K562 (cell line): ENCODE measurements at regions not wholly inside any gene's neighbourhood (a gene's known extent, or its start where the extent isn't known, plus 50 kb on each side); places are given as distances from the start of the nearest gene placed in this dataset.

Experiments
- ATAC-seq: fragments of 200-7000 bp; cut with Tn5 transposase; 3 replicates; pipeline ENCODE4 v1.9.1; 2020; ENCODE audit warnings: moderate library complexity
- BruUV-seq: library from RNA; stranded (reverse); fragments of 400-500 nt; replicated peaks from 2 replicates; lab custom pipeline; 2021; lab: Mats Ljungman, UMichigan
- CTCF ChIA-PET: fragments of 300-600 bp; formaldehyde crosslinking; extraction: SDS; loops from one replicate; lab custom pipeline; 2021; ENCODE audit warnings: low intra/inter-chr PET ratio; lab: Yijun Ruan, JAX
- POLR2A ChIA-PET: fragments of 300-600, 350-650 bp; sonication (Branson Sonifier 250); formaldehyde crosslinking; extraction: SDS; loops from one replicate; lab custom pipeline; 2021; ENCODE audit warnings: antibody characterized with exemption, inconsistent platforms; lab: Yijun Ruan, JAX
- DNase-seq, 4 experiments: peaks; one replicate each; pipeline versions ENCODE4 v3.0.0 to v3.0.0-alpha.2; 2011 to 2018; ENCODE audit warnings: low spot score in 3 of 4, mixed read lengths in 3 of 4; ENCODE audit errors: extremely low read depth in 1 of 4
- FAIRE-seq: peaks from 2 replicates; lab custom pipeline; 2011; peaks lifted over from hg19 to GRCh38; lab: Jason Lieb, UNC
- H2AFZ ChIP-seq: 2 replicates; pipeline ENCODE4 v1.6.0; 2011; ENCODE audit warnings: low read depth, low read length, control low read depth, inconsistent platforms
- H3K27ac ChIP-seq: fragments of 200-600 bp; 3 replicates; pipeline ENCODE4 v1.8.0; 2011; ENCODE audit warnings: low read depth, mild to moderate bottlenecking, control low read depth, inconsistent platforms, low read length, moderate library complexity, mixed read lengths; ENCODE audit errors: extremely low read depth
- H3K27me3 ChIP-seq, 2 experiments: fragments of 300-600 bp in 1 of 2; 2 replicates in 1 of 2; 3 replicates in 1 of 2; pipeline versions ENCODE4 v1.6.0 to v1.8.0; 2011; ENCODE audit warnings: inconsistent platforms in 2 of 2, low read length in 2 of 2, mild to moderate bottlenecking in 1 of 2, mixed read lengths in 1 of 2, moderate library complexity in 1 of 2; ENCODE audit not compliant: control insufficient read depth in 2 of 2, insufficient read depth in 2 of 2
- H3K36me3 ChIP-seq: fragments of 300-600 bp; 3 replicates; pipeline ENCODE4 v1.8.0; 2011; ENCODE audit warnings: mild to moderate bottlenecking, low read length, inconsistent platforms; ENCODE audit not compliant: control insufficient read depth, insufficient read depth
- H3K4me1 ChIP-seq, 2 experiments: fragments of 200-600 bp in 1 of 2; replicated peaks in 1 of 2; 2 replicates in 1 of 2; 3 replicates in 1 of 2; pipeline versions ENCODE4 v1.5.1 to v1.8.0; 2011; ENCODE audit warnings: inconsistent platforms in 2 of 2, low read length in 2 of 2, mild to moderate bottlenecking in 1 of 2, mixed read lengths in 1 of 2, moderate library complexity in 1 of 2; ENCODE audit not compliant: control insufficient read depth in 2 of 2, insufficient read depth in 2 of 2
- H3K4me2 ChIP-seq: 2 replicates; pipeline ENCODE4 v1.6.1; 2011; ENCODE audit warnings: low read length, control low read depth, inconsistent platforms, mixed read lengths; ENCODE audit not compliant: insufficient read depth
- H3K4me3 ChIP-seq: fragments of 200-600 bp; sonication (generic), shearing (Covaris generic); 2 replicates; pipeline ENCODE4 v1.5.1; 2016; ENCODE audit warnings: control low read depth, inconsistent platforms
- H3K79me2 ChIP-seq: fragments of 200-600 bp; 3 replicates; pipeline ENCODE4 v1.8.0; 2011; ENCODE audit warnings: low read length, inconsistent platforms; ENCODE audit not compliant: control insufficient read depth, insufficient read depth
- H3K9ac ChIP-seq, 2 experiments: 2 replicates each; pipeline versions ENCODE4 v1.6.0 to v1.6.1; 2011; ENCODE audit warnings: low read depth in 2 of 2, low read length in 2 of 2, control low read depth in 1 of 2, inconsistent platforms in 1 of 2, mild to moderate bottlenecking in 1 of 2, mixed read lengths in 1 of 2; ENCODE audit not compliant: insufficient read depth in 1 of 2
- H3K9me1 ChIP-seq: one replicate; pipeline ENCODE4 v1.6.0; 2011; ENCODE audit warnings: inconsistent platforms, mild to moderate bottlenecking, low read length, moderate library complexity; ENCODE audit not compliant: control insufficient read depth, insufficient read depth
- H3K9me3 ChIP-seq: replicated peaks from 2 replicates; pipeline ENCODE4 v1.5.1; 2011; ENCODE audit warnings: low read depth, low read length, inconsistent platforms; ENCODE audit not compliant: control insufficient read depth, insufficient read depth
- H4K20me1 ChIP-seq: replicated peaks from 2 replicates; pipeline ENCODE4 v1.6.1; 2011; ENCODE audit warnings: low read length, inconsistent platforms, mixed read lengths; ENCODE audit not compliant: control insufficient read depth, insufficient read depth
- BCOR ChIP-seq: fragments of 450-650 bp; IDR thresholded peaks from 2 replicates; pipeline ENCODE4 v1.6.1; 2016
- CC2D1A ChIP-seq: fragments of 450-650 bp; IDR thresholded peaks from 2 replicates; pipeline ENCODE4 v1.6.1; 2017; ENCODE audit warnings: mild to moderate bottlenecking
- EHMT2 ChIP-seq: fragments of 450-650 bp; IDR thresholded peaks from 2 replicates; pipeline ENCODE4 v1.6.1; 2018; ENCODE audit warnings: antibody characterized with exemption
- ETS2 ChIP-seq: IDR thresholded peaks from 2 replicates; pipeline ENCODE4 v1.6.1; 2016; ENCODE audit warnings: borderline replicate concordance, missing genetic modification characterization, mild to moderate bottlenecking, moderate library complexity, missing compliant biosample characterization; ENCODE audit not compliant: poor library complexity, severe bottlenecking
- ETV1 ChIP-seq: fragments of 450-650 bp; conservative IDR thresholded peaks from 2 replicates; pipeline ENCODE4 v1.6.1; 2016; ENCODE audit warnings: missing genetic modification characterization, control low read depth, low read depth, missing compliant biosample characterization
- FOXM1 ChIP-seq, 2 experiments: fragments of 450-650 bp in 1 of 2; sonication (generic) in 1 of 2; formaldehyde crosslinking in 1 of 2; IDR thresholded peaks; 2 replicates each; pipeline versions ENCODE4 v1.6.1 to v1.9.0; 2017 to 2022; ENCODE audit warnings: low read depth in 2 of 2, mild to moderate bottlenecking in 2 of 2, missing genetic modification reagents in 1 of 2, moderate library complexity in 1 of 2
- GTF2F1 ChIP-seq: IDR thresholded peaks from 2 replicates; pipeline ENCODE4 v1.6.1; 2011; ENCODE audit warnings: low read depth, low read length, improper control_type of control experiment
- ILK ChIP-seq: fragments of 450-650 bp; IDR thresholded peaks from 2 replicates; pipeline ENCODE4 v1.6.1; 2016; ENCODE audit warnings: missing genetic modification characterization, low read depth, mild to moderate bottlenecking, missing compliant biosample characterization, moderate library complexity, borderline replicate concordance
- NELFE ChIP-seq: IDR thresholded peaks from 2 replicates; pipeline ENCODE4 v1.6.1; 2011; ENCODE audit warnings: mild to moderate bottlenecking; ENCODE audit not compliant: insufficient read depth, insufficient read length
- PML ChIP-seq: IDR thresholded peaks from 2 replicates; pipeline ENCODE4 v1.6.1; 2012; ENCODE audit warnings: low read length, inconsistent platforms
- RNF2 ChIP-seq: sonication (generic); IDR thresholded peaks from 2 replicates; pipeline ENCODE4 v1.6.1; 2016
- TSC22D4 ChIP-seq: fragments of 450-650 bp; IDR thresholded peaks from 2 replicates; pipeline ENCODE4 v1.6.1; 2016; ENCODE audit warnings: missing genetic modification characterization, missing biosample characterization, control low read depth
- XRCC5 ChIP-seq: fragments of 200-400 bp; formaldehyde crosslinking; IDR thresholded peaks from 2 replicates; pipeline ENCODE4 v1.6.1; 2017; ENCODE audit warnings: low read depth, mild to moderate bottlenecking, low read length
- WGBS: fragments of 100-300 bp; shearing (Covaris generic); methylation state at CpG from one replicate; pipeline ENCODE4 v1.1.6; 2016; ENCODE audit warnings: low coverage, mixed read lengths; ENCODE audit not compliant: insufficient coverage; ENCODE audit errors: missing lambda C conversion rate; 5-methylcytosine and 5-hydroxymethylcytosine counted together
- in situ Hi-C: fragments of 300-500 bp; cut with MboI; formaldehyde crosslinking; loops from 4 replicates; pipeline ENCODE4 v1.15.0; 2018; ENCODE audit warnings: inconsistent platforms, mixed read lengths
- intact Hi-C: fragments of 100-400 bp; cut with micrococcal nuclease; formaldehyde crosslinking; loops from 2 replicates; pipeline ENCODE4 v1.14.2; 2022
- TF ChIP-seq, protein P1 (sequence below), 2 experiments: fragments of 450-650 bp in 1 of 2; sonication (generic) in 1 of 2; formaldehyde crosslinking in 1 of 2; IDR thresholded peaks in 1 of 2; conservative IDR thresholded peaks in 1 of 2; 2 replicates each; pipeline versions ENCODE4 v1.6.1 to v1.8.1; 2016 to 2023; ENCODE audit warnings: mild to moderate bottlenecking in 2 of 2, moderate library complexity in 2 of 2, inconsistent platforms in 1 of 2, missing genetic modification reagents in 1 of 2
- TF ChIP-seq, protein P2 (sequence below): fragments of 250-450 bp; sonication (Bioruptor Pico); IDR thresholded peaks from 2 replicates; pipeline ENCODE4 v1.8.0; 2021; ENCODE audit warnings: mild to moderate bottlenecking, moderate library complexity
- TF ChIP-seq, protein P3 (sequence below): sonication (generic); formaldehyde crosslinking; IDR thresholded peaks from 2 replicates; pipeline ENCODE4 v1.8.0; 2022; ENCODE audit warnings: missing genetic modification reagents, mild to moderate bottlenecking, moderate library complexity, borderline replicate concordance

DNA sequence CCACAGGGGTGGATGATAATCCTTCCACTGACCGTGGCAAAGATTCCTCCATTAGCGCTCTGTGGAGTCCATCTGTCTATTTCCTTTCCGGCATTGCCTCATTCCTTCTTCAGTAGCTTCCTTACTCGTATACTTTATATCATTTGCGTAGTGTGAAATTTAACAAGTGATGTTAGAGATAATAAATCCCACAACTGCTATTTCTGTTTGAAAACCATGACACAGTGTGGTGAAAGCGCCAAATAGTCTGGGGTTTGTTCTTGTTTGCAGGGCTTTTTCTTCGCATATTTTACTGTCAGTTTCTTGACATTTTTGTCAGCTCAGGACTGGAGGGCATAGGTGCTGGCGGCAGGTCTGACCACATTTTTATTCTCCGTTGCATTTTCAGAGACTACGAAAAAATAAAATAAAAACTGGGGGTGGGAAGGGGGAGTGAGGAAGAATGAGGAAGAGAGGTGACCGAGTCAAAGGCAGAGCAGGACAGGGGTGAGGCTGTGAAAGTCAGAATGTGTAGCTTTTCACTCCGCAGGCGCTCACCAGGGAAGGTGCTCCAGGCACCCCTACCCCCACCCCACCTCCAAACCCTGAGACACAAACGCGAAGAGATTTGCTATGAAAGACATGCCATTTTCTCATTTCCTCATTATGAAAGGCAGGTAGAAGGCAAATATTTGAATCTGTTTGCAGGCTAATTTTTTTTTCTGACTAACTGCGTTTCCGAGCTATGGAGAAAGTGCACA is 965.0 kb downstream of the MCTP2 start:
- Histone ChIP-seq H3K4me3 (no peak overlapping the region), H3K4me1 (no peaks in the 10 kb centered on the region; a peak in 1 of 5 replicates), H4K20me1 (no peaks in the 10 kb centered on the region), H3K79me2 (no peaks in the 10 kb centered on the region), H3K9me3 (no peaks in the 10 kb centered on the region), H3K27me3 (no peaks in the 10 kb centered on the region), H3K27ac (no peak overlapping the region; the same call in 2 of the 3 replicates), H2AFZ (peak overlapping the region; percentile 67), H3K9me1 (no peaks in the 10 kb centered on the region), H3K4me2 (peak overlapping the region; percentile 42), H3K9ac (peak overlapping the region; percentile 1 to 61; a peak in 2 of 4 replicates), H3K36me3 (no peaks in the 10 kb centered on the region)
- FAIRE-seq (no peak), DNase-seq (peak in 2 of 4 experiments; percentile 16 to 48), ATAC-seq (peak; percentile 85)
- in situ Hi-C loops (no loop called here), intact Hi-C loops (no loop called here)
- POLR2A ChIA-PET = interaction anchor here (0.8 to 0.9 kb wide), 2 partner anchors 12 to 28 kb away, joined by 3 read pairs; no protein-coding TSS in a partner anchor
- 20% methylated on average over 17 of the region's 17 CpGs for WGBS
- CTCF ChIA-PET = no interaction called here
- BruUV-seq = no TSS peak
- TF ChIP-seq FOXM1 (IDR thresholded peaks at IDR 0.05; ENCODE audit: low read depth) (no peak), FOXM1 (CRISPR knock-in tag; IDR thresholded peaks at IDR 0.05; ENCODE audit: low read depth) (no peak), BCOR (no peak), CC2D1A (no peak), RNF2 (no peak), ILK (tag) (no peak), NELFE (no peak), PML (no peak), XRCC5 (no peak), GTF2F1 (no peak), ETS2 (tag) (no peak), EHMT2 (no peak), TSC22D4 (no peak), ETV1 (peak; percentile 72)
- TF ChIP-seq, protein P1, sequence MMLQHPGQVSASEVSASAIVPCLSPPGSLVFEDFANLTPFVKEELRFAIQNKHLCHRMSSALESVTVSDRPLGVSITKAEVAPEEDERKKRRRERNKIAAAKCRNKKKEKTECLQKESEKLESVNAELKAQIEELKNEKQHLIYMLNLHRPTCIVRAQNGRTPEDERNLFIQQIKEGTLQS (IDR thresholded peaks at IDR 0.05) = peak; percentile 7; the same call in 1 of the 2 replicates
- TF ChIP-seq, protein P1 (CRISPR knock-in tag; conservative IDR thresholded peaks at IDR 0.05) = no peak
- TF ChIP-seq, protein P2, sequence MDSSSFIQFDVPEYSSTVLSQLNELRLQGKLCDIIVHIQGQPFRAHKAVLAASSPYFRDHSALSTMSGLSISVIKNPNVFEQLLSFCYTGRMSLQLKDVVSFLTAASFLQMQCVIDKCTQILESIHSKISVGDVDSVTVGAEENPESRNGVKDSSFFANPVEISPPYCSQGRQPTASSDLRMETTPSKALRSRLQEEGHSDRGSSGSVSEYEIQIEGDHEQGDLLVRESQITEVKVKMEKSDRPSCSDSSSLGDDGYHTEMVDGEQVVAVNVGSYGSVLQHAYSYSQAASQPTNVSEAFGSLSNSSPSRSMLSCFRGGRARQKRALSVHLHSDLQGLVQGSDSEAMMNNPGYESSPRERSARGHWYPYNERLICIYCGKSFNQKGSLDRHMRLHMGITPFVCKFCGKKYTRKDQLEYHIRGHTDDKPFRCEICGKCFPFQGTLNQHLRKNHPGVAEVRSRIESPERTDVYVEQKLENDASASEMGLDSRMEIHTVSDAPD (CRISPR knock-in tag) = no peak
- TF ChIP-seq, protein P3, sequence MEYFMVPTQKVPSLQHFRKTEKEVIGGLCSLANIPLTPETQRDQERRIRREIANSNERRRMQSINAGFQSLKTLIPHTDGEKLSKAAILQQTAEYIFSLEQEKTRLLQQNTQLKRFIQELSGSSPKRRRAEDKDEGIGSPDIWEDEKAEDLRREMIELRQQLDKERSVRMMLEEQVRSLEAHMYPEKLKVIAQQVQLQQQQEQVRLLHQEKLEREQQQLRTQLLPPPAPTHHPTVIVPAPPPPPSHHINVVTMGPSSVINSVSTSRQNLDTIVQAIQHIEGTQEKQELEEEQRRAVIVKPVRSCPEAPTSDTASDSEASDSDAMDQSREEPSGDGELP (CRISPR knock-in tag) = no peak
